HG02852 (cell line): ENCODE measurements at regions not wholly inside any gene's neighbourhood (a gene's known extent, or its start where the extent isn't known, plus 50 kb on each side); places are given as distances from the start of the nearest gene placed in this dataset.

Experiments used
- ATAC-seq: cut with Tn5 transposase; IDR thresholded peaks from one replicate; pipeline ENCODE4 v1.9.1; 2021; ENCODE audit warnings: mild to moderate bottlenecking, moderate library complexity; ENCODE audit not compliant: unreplicated experiment

DNA sequence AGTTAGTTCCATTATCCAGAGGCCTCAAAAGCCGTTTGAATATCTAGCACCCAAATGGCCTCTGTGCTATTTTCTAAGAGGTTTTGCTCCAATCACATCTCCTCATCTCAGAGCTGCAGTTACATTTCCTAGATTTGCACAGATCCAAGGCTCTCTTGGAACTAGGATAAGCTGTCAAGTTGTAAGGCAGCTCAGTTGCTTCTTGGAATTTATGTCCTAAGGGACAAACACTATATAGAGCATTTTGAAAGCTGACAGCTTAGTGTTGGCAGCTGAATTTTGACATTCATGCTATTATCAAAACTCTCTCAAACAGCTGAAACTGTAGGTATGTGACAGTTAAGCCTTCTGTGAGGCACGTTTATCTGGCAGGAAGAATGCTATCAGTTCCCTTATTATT, 97.0 kb downstream of the MACIR start:
- ATAC-seq: no peak

DNA sequence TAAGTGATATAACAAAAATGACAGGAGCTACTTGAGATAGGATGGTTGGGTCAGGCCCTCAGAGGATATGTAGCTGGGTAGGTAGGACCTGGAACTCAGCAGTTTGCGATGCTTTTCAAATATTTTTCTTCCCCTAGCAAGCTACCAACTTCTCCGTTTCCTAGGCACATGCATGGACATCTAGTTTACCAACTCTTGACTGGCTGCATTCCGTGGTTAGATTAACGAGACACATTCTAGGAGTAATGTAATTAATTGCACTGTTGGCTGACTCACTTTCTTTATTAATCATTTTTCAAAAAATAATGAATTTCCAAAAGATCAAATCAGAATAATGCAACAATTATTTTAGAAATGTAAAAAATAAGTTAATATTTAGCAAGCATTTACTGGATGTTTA, 95.9 kb downstream of the MACIR start:
- ATAC-seq: no peak

DNA sequence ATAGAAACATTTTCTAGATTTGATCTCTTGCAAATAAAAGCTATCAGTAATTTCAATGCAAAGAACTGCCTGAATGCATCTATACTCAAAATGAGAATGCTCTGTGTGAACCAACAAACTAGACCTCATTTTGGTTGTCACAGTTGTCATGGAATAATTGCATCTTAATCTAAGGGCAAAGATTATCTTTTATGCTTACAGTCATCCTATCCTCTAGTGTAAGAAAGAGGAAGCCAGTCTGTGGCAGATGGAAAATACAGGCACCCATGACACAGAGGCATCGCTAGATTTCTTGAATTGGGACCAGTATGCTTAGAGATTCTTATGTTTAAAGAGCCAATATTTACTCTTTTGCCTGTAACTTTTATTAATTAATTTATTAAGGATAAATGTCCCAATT, 95.0 kb downstream of the MACIR start:
- no peak for ATAC-seq

DNA sequence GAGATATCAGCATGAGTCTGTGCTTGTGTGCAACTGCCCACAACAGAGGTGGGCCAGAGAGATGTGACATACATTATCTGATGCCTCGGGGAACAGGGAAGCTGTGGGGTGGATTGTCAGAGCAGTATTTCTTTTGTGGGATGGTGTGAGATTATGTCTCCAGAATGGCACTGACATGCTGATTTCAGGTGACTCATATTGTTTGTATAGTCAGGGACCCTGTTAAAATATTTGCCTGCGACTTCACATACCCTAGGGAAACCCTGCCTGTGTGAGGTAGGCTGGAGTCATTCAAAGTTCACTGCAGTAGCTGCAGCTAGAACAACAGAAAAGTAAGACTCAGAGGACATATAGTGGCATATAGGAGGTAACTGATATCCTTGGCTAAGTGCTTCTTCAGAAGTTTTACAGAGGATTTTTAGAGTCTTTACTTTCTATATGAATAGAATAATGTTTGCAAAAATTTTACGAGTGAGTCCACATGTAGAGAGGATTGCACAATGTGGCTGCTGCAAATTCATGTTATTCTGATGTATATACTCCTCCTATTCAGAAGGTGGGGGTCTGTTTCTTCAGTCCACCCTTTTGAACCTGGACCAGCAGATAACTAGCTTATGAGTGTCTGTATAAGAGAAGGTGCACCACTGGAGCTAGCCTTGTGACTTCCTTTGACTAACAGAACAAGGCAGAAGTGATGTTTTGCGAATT, 89.3 kb downstream of the MACIR start:
- no peak for ATAC-seq

DNA sequence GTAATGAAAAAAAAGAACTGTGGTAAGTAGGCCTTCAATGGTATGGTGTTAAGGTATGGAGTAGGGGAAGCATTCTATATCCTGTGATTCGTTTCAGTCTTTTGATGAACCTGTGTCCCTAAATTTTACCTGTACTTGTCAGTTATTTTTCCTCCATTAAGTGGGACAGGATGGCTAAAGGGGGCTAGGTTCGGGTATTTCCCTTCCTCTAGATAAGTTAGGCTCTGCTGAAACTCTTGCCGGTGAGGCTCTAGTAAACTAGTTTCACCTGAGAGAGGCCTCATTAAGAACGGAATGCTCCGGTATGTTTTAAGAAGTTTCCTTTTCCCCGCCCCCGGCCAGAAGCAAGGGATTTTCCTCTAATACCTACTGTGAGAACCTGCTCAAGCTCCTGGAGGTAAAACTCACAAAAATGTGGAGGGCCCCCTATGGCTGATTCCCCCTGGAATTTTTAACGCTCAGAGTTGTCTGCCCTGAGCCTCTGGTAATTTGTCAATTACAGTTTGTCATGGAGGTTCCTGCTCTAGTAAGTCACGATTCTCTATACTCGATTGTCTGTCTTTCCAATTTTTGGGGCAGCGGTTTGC, 87.7 kb downstream of the MACIR start:
- ATAC-seq: no peak

DNA sequence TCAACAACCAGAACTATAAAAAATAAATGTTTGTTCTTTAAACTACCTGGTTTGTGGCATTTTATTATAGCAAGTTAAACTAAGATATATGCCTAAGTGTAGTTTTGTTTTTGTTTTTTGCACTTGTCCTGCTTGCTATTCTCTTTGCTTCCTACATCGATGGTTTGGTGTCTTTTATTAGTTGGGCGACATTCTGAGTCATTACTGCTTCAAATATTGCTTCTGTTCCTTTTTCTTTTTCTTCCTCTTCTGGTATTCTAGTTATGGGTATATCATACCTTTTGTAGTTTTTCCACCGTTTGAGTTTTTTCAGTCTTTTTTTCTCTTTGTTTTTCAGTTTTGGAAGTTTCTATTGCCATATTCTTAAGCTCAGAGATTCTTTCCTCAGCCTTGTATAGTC, 86.9 kb downstream of the MACIR start:
- ATAC-seq: no peak

DNA sequence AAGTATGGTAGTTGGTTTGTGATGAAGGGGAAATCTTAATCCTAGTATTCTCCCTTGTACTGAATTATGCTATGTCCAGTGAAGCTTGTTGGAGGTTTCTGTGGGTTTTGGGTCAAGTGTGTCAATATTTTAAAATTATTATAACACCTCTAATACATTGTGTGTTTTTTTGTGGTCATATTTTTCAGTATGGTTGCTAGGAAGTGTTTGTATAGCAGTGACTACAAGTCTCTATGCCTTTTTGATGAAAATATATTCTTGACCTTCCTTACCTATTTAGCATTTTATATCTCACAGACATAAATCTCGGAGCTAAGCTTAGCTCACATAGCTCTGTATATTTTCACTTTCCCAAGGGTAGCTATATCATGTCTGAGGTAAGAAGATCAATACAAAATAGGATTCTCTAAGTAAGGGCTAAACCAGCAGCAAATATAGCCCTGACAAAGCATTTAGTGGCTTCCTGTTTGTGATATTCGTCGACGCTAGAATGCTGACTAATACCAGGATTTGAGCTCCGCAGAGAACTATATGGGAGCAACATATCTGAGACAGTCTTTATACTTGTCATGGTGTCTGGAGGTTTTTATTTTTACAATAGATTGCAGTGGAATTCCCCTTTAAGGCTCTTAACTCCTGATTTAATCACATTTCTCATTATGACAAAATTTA, 82.3 kb downstream of the MACIR start:
- ATAC-seq: peak; percentile 99

DNA sequence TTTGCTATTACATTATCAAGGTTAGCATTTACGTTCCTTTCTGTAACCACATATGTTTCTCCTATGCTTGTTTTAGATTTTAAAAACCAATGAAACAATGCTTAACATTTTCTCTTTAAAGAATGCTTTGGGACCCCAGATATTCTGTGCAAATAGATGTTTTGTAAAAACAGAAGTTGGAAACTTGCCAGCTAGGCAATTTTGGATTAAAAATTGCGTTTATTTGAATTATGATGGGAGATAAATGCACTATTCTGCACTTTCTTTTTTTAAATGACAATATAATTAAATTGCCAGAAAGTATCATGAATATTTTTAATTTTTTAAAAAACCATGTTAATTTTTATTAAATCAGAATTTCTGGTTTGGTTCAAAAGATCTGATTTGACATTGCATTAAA, 81.6 kb downstream of the MACIR start:
- no peak for ATAC-seq

DNA sequence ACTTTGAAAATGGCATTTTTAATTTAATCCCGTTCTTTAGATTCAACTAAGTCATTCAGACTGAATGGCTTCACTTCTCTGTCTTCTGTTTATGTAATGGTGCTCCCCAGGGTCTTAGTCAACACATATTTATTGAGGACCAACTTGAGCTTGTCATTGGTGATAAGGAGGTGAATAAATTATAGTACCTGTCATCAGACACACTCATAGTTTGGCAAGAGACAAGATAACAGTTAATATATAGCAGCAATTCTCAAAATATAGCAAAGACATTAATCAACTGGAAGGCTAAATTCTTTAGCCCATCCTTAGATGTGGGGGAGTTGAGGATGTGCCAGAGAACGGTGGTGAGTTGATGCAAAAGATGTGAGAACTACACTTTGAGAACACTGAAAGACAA, 78.4 kb downstream of the MACIR start:
- no peak for ATAC-seq

DNA sequence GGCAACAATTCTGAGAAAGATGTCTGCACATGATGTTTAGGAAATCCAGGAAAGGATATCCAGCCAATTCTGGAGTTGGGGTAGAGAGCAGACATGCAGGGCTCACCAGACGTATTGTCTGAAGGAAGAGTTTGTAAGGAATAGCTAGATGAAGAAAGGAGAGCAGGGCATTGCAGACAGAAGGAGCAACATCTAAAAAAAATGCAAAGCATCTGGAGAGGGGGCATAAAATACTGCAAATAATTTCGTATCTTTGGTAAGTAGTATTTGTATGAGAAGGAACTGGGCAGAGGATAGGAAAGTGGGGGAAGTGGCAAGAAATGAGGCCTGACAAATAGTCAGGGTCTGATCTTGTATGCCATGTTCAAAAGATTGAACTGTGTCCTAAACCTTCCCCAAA, 74.8 kb downstream of the MACIR start:
- ATAC-seq: no peak

DNA sequence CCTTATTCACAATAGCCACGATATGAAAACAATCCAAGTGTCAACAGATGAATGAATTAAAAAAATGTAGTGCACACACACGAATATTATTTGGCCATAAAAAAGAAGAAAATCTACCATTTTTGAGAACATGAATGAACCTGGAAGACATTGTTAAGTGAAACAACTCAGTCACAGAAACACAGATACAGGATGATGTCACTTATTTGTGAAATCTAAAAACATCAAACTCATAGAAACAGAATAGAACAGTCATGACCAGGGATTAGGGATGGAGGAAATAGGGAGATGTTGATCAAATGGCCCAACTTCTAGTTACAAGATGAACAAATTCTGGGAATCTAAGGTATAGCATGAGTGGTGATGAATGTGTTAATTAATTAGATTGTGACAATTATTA, 72.3 kb downstream of the MACIR start:
- no peak for ATAC-seq
